ENCODE measurements at regions not wholly inside any gene's neighbourhood (a gene's known extent, or its start where the extent isn't known, plus 50 kb on each side); places are given as distances from the start of the nearest gene placed in this dataset.
"Not testable (repeated sequence)": the region's sequence is repeated elsewhere in the genome, so short reads cannot be mapped to it uniquely, and the experiment has no call there.

- no peak for DNase-seq (ENCODE audit: low spot score in 2 of 2)
- WGBS, result 72% methylated on average over 4 of the region's 4 CpGs
- H3K4me1 ChIP-seq, result peaks cover 52% of the 10 kb centered on the region
- H3K27ac ChIP-seq, result peak overlapping the region; percentile 71
- TF ChIP-seq EP300 (IDR thresholded peaks at IDR 0.05) (no peak), CTCF (IDR thresholded peaks at IDR 0.05) (no peak), POLR2AphosphoS5 (IDR thresholded peaks at IDR 0.05) (no peak), POLR2A (IDR thresholded peaks at IDR 0.05) (no peak)
- H3K27me3 ChIP-seq, result no peaks in the 10 kb centered on the region
- H3K9me3 ChIP-seq, result no peaks in the 10 kb centered on the region
- no peaks in the 10 kb centered on the region for H3K36me3 ChIP-seq
- no peak overlapping the region for H3K4me3 ChIP-seq
Measured at GRCh38 chr12:46657453-46658411, 168.1 kb downstream of the SLC38A4 start.

GRCh38 chr12:46655984-46656383 lies 169.8 kb downstream of the SLC38A4 start:
- WGBS, result 92% methylated on average over 3 of the region's 3 CpGs
- DNase-seq (ENCODE audit: low spot score in 2 of 2); H3K27me3 ChIP-seq; H3K9me3 ChIP-seq; H3K27ac ChIP-seq; H3K4me3 ChIP-seq; H3K36me3 ChIP-seq: not testable (repeated sequence)
- peaks cover 43% of the 10 kb centered on the region for H3K4me1 ChIP-seq

- no peaks in the 10 kb centered on the region for H3K9me3 ChIP-seq
- H3K27ac ChIP-seq, result no peak overlapping the region
- no peak for DNase-seq (ENCODE audit: low spot score in 2 of 2)
- H3K4me1 ChIP-seq, result peaks cover 16% of the 10 kb centered on the region
- H3K4me3 ChIP-seq, result no peak overlapping the region
- 95% methylated on average over 2 of the region's 2 CpGs for WGBS
- no peaks in the 10 kb centered on the region for H3K27me3 ChIP-seq
- no peaks in the 10 kb centered on the region for H3K36me3 ChIP-seq
- no peak for TF ChIP-seq POLR2AphosphoS5 (IDR thresholded peaks at IDR 0.05)
- no peak for TF ChIP-seq POLR2A (IDR thresholded peaks at IDR 0.05)
- no peak for TF ChIP-seq EP300 (IDR thresholded peaks at IDR 0.05)
- no peak for TF ChIP-seq CTCF (IDR thresholded peaks at IDR 0.05)
Measured at GRCh38 chr12:46653311-46653710, 172.5 kb downstream of the SLC38A4 start.

GRCh38 chr12:46652692-46653091 lies 173.1 kb downstream of the SLC38A4 start:
- Histone ChIP-seq H3K4me1 (peaks cover 10% of the 10 kb centered on the region), H3K36me3 (no peaks in the 10 kb centered on the region), H3K9me3 (no peaks in the 10 kb centered on the region), H3K27me3 (no peaks in the 10 kb centered on the region), H3K4me3 (no peak overlapping the region), H3K27ac (no peak overlapping the region)
- no peak for TF ChIP-seq EP300 (IDR thresholded peaks at IDR 0.05)
- DNase-seq (ENCODE audit: low spot score in 2 of 2), result no peak

- Histone ChIP-seq H3K9me3 (no peaks in the 10 kb centered on the region), H3K4me3 (no peak overlapping the region), H3K27me3 (no peaks in the 10 kb centered on the region), H3K27ac (no peak overlapping the region), H3K36me3 (no peaks in the 10 kb centered on the region), H3K4me1 (no peaks in the 10 kb centered on the region)
- DNase-seq (ENCODE audit: low spot score in 2 of 2), result no peak
- no peak for TF ChIP-seq POLR2A (IDR thresholded peaks at IDR 0.05)
- WGBS, result 59% methylated on average over 4 of the region's 4 CpGs
Measured at GRCh38 chr12:46650688-46651087, 175.1 kb downstream of the SLC38A4 start.

GRCh38 chr12:46649433-46649832 lies 176.4 kb downstream of the SLC38A4 start:
- H3K4me1 ChIP-seq, result no peaks in the 10 kb centered on the region
- whole genome bisulfite sequencing, result 95% methylated on average over 4 of the region's 4 CpGs

More at GRCh38 chr12:46649433-46649832, 176.4 kb downstream of the SLC38A4 start:
- no peak overlapping the region for H3K27ac ChIP-seq
- H3K27me3 ChIP-seq, result no peaks in the 10 kb centered on the region
- no peaks in the 10 kb centered on the region for H3K9me3 ChIP-seq
- TF ChIP-seq POLR2A (IDR thresholded peaks at IDR 0.05), result no peak
- TF ChIP-seq CTCF (IDR thresholded peaks at IDR 0.05), result no peak
- no peak for TF ChIP-seq POLR2AphosphoS5 (IDR thresholded peaks at IDR 0.05)
- DNase-seq (ENCODE audit: low spot score in 2 of 2), result no peak
- H3K4me3 ChIP-seq, result no peak overlapping the region
- H3K36me3 ChIP-seq, result no peaks in the 10 kb centered on the region
